Activated naive CD4-positive, alpha-beta T cell treated with anti-CD3 and anti-CD28 coated beads for 36 hours (primary cell): ENCODE measurements at regions not wholly inside any gene's neighbourhood (a gene's known extent, or its start where the extent isn't known, plus 50 kb on each side); places are given as distances from the start of the nearest gene placed in this dataset.

Experiments
- CTCF ChIA-PET: fragments of 350-600 bp; sonication (Branson Sonifier 250); formaldehyde crosslinking; loops from one replicate; lab custom pipeline; 2021; ENCODE audit warnings: antibody characterized with exemption; lab: Charles Lee
- DNase-seq: peaks from one replicate; pipeline ENCODE4 v3.0.0-alpha.2; 2020
- H3K27ac Mint-ChIP-seq: one replicate; pipeline ENCODE4 v1.8.0; 2021; ENCODE audit warnings: mild to moderate bottlenecking, mixed read lengths
- H3K27me3 Mint-ChIP-seq: one replicate; pipeline ENCODE4 v1.8.0; 2021; ENCODE audit warnings: low read depth, mixed read lengths
- H3K36me3 Mint-ChIP-seq: one replicate; pipeline ENCODE4 v1.8.0; 2021; ENCODE audit warnings: low read depth, mixed read lengths
- H3K4me1 Mint-ChIP-seq: one replicate; pipeline ENCODE4 v1.8.0; 2021; ENCODE audit warnings: low read depth, mixed read lengths
- H3K4me3 Mint-ChIP-seq: one replicate; pipeline ENCODE4 v1.8.0; 2021; ENCODE audit warnings: mild to moderate bottlenecking, moderate library complexity, mixed read lengths
- H3K9me3 Mint-ChIP-seq: one replicate; pipeline ENCODE4 v1.8.0; 2021; ENCODE audit warnings: mixed read lengths
- intact Hi-C: fragments of 100-400 bp; cut with micrococcal nuclease; formaldehyde crosslinking; loops from one replicate; pipeline ENCODE4 v1.15.1; 2023

DNA sequence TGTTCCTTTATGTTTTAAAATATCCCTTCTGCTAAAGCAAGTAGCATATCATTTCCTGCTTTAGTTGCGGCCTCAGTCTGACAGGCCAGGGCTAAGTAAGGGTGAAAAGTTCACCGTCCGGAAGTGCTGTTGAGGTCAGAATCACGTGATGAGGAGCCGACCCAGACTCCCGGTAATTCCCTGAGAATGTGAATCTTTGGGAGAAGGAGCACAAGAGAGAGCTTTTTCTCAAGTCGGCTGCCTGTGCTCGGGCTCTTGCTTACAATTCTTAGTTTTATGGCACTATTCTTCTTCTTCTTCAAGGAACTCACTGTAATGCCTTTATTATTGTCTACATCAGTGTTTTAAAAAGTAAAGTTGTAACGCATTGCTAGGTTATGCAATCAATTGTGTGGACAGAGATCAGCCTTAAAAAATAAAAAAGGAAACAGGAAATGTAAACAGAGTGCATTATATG, 309.3 kb downstream of the PRL start:
- CTCF ChIA-PET, result no interaction called here
- intact Hi-C loops, result no loop called here
- no peaks in the 10 kb centered on the region for H3K9me3 Mint-ChIP-seq
- DNase-seq, result peak; percentile 40
- no peak overlapping the region for H3K27ac Mint-ChIP-seq
- peaks cover 4% of the 10 kb centered on the region for H3K27me3 Mint-ChIP-seq
- peak overlapping the region; percentile 34 for H3K4me3 Mint-ChIP-seq
- peaks cover 17% of the 10 kb centered on the region for H3K4me1 Mint-ChIP-seq
- H3K36me3 Mint-ChIP-seq, result no peaks in the 10 kb centered on the region

DNA sequence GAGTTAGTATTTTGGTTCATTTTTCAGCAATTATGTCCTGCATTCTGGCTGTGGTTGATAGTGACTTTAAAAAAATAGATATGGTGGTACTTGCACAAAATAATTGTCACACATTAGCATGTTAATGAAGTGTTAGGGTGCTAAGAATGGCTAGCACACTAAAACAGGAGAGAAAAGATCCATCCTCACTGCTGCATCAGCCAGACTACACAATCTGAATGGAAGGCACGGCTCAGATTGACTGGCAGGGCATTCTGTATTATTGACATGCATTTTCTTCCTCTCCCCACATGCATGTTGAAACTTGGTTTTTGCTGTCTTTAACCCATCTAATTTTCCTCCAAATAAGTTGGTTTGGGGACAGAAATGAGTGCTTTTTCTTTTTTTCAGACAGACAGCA, 306.3 kb downstream of the PRL start:
- DNase-seq, result no peak
- Mint-ChIP-seq H3K9me3 (no peaks in the 10 kb centered on the region), H3K4me1 (peaks cover 17% of the 10 kb centered on the region), H3K4me3 (no peak overlapping the region), H3K27me3 (peaks cover 4% of the 10 kb centered on the region), H3K36me3 (no peaks in the 10 kb centered on the region), H3K27ac (no peak overlapping the region)
- intact Hi-C loops, result no loop called here
- CTCF ChIA-PET, result no interaction called here

DNA sequence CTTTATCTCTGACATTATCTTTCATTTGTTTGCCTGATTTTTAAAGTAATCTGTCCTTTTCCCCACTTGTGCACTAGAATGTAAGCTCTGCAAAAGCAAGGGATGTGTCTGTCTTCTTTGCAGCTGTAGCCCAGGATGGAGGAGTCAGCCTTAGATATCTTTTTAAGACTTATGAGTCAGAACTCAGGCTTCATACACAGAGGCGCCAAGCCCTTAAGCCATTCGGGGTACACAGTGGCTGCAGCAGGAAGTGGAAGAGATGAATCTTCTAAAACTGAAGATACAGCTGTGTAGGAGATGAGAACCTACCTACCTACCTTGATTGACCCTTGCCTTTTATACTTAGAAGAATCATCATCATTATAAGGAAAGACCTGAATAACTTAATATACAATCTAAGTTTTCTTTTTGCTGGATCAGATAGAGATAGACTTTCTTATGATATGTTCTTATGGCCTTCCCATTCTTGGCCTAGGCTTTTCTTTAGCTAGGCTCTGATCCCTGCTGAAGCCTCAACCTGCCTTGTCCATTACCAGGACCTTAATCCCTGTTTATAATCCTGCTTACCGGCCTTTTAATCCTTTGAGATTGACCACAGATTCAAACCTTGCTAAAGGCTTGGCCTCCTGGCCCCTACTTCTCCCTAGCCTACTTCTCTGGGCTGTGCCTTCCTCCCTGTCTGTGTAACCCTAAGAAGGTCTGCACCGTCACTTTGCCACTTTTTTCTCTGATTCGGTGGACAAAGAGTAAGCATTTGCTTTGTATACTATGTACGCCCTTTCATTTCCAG, 304.5 kb downstream of the PRL start:
- Mint-ChIP-seq H3K27ac (no peak overlapping the region), H3K4me1 (peaks cover 7% of the 10 kb centered on the region), H3K9me3 (no peaks in the 10 kb centered on the region), H3K27me3 (no peaks in the 10 kb centered on the region), H3K36me3 (no peaks in the 10 kb centered on the region), H3K4me3 (no peak overlapping the region)
- CTCF ChIA-PET, result interaction anchor here (1.6 kb wide), 1 partner anchor 11 kb away, joined by 3 read pairs; no protein-coding TSS in a partner anchor
- intact Hi-C loops, result no loop called here
- DNase-seq, result peak; percentile 40

DNA sequence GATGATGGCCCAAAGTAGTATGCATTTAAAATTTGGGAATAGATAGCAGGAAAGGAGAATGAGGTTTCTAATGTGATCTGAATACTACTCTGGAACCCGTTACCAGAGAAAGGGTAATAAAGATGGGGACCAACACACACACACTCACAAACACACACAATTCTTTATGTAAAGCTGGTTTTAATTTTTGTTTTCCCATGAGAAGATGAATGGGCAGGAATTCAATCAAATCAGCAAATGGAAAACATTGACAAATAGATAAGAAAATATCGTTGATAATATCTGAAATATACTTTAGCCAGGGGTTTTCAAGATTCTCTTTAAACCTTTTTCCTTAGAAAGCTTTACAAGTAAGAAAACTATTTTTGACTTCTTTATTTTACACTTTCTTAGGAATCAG, 303.0 kb downstream of the PRL start:
- no peak for DNase-seq
- Mint-ChIP-seq H3K4me3 (no peak overlapping the region), H3K27me3 (no peaks in the 10 kb centered on the region), H3K36me3 (no peaks in the 10 kb centered on the region), H3K4me1 (peaks cover 2% of the 10 kb centered on the region), H3K9me3 (no peaks in the 10 kb centered on the region), H3K27ac (no peak overlapping the region)
- intact Hi-C loops, result no loop called here
- CTCF ChIA-PET, result no interaction called here

DNA sequence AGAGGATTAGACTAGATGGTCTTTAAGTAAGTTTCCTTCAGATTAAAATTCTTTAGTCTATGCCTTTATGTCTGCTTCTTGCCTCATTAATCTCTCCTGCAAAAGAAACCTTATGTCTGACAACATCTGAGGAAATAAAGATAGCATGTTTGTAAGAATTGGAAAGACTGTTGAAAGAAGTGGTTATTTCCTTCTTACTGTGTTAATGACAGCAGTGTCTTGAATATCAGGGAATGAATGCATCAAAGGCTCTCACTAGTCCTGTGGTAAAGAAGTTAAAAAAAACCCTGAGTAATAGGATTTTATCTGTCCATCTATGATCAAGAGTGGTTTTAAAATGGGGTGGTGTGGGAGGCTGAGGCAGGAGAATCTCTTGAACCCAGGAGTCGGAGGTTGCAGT, 302.0 kb downstream of the PRL start:
- Mint-ChIP-seq H3K4me1 (peaks cover 2% of the 10 kb centered on the region), H3K36me3 (no peaks in the 10 kb centered on the region), H3K27ac (no peak overlapping the region), H3K27me3 (no peaks in the 10 kb centered on the region), H3K4me3 (no peak overlapping the region), H3K9me3 (no peaks in the 10 kb centered on the region)
- intact Hi-C loops, result no loop called here
- DNase-seq, result no peak
- CTCF ChIA-PET, result no interaction called here

DNA sequence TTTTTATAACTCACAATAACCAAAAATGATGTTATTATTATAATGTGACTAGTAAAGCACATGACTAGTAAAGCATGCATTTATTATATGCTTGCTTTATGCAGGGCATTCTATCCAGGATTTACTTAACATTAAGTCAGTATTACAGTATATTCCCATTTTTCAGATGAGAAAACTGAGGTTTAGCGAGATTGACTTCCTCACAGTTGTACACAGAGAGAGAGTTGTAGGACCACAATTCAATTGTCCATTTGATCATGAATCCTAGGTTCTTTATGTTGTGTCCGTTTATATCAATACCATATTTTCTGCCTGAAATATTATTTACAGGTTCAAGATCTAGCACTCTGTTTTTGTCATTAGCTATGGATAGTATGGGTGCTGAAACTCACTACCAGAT, 301.5 kb downstream of the PRL start:
- CTCF ChIA-PET, result no interaction called here
- intact Hi-C loops, result no loop called here
- Mint-ChIP-seq H3K4me3 (no peak overlapping the region), H3K9me3 (no peaks in the 10 kb centered on the region), H3K4me1 (peaks cover 2% of the 10 kb centered on the region), H3K27me3 (no peaks in the 10 kb centered on the region), H3K27ac (no peak overlapping the region), H3K36me3 (no peaks in the 10 kb centered on the region)
- no peak for DNase-seq

DNA sequence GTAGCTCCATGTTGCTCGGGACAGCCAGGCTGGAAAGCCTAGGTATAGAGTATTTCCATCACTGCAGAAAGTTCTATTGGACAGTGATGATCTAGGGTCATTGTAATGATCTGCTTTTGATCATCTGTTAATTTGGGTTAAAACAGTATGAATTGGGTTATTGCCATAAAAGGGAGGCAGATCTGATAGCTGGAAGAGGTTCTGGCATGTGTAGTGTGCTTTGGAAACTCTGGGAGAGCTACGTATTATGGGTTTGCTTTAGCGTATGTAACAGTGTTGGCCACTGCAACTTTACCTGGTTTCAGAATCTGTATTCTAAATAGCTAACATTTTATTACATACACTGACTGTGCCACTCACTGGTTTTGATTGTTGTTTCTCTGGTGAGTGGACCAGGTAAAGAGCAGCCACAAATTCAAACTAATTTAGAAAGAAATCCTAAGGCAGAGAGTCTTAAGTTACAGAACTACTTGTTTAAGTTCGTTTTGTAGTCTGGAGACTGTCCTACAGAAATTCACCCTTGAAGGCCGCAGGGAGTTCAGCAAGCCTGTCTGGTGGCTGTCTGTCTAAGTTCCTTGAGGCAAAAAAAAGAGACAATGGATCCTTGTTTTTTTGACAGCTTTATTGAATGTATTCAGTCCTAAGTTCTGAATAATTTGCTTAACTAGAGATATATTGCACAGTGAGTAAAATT, 300.3 kb downstream of the PRL start:
- Mint-ChIP-seq H3K4me1 (peaks cover 3% of the 10 kb centered on the region), H3K36me3 (no peaks in the 10 kb centered on the region), H3K27me3 (no peaks in the 10 kb centered on the region), H3K27ac (no peak overlapping the region), H3K4me3 (no peak overlapping the region), H3K9me3 (no peaks in the 10 kb centered on the region)
- CTCF ChIA-PET, result no interaction called here
- intact Hi-C loops, result no loop called here
- DNase-seq, result no peak

DNA sequence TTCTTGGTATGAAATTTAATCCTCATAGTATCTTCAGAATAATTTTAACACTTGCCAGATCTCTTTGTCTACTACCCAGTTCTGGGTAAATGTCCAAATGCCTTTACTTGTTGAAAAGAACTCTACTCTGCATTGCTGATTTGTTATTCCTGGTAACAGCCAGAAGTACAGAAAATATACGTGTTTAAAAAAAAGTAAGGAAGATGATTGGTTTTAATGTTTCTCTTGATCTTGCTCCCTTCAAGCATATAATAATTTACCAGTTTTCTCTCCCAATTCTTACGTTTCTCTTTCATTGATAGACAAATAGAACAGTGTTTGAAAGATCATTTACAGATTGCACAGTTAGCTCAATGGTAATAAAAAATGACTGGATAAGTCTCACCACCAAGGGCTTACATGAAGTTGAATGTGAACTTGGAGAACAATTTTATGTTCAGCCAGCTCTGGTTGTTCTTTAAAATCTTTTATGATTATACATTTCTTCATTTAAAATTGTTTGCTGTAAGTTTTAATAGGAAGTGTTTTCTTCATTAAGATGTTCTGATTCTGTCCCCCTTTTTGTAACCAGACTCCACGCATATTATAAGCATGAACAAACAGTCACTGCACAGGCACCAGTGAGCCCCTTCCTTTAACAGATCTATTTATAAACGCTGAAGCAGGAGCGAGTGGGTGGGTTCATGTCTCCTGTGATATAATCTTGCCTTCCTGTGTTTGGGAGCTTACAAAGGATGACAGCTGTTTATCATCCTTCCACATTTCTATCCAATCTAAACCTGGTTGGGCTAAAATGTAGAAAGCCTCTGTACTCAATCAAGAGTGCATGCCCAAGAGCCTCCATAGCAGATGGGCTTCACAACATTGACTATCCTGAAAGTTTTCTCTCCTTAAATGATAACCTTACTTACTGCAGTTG, 299.5 kb downstream of the PRL start:
- DNase-seq, result no peak
- Mint-ChIP-seq H3K27me3 (no peaks in the 10 kb centered on the region), H3K9me3 (no peaks in the 10 kb centered on the region), H3K4me1 (peaks cover 1% of the 10 kb centered on the region), H3K4me3 (no peak overlapping the region), H3K36me3 (no peaks in the 10 kb centered on the region), H3K27ac (no peak overlapping the region)
- intact Hi-C loops, result no loop called here
- CTCF ChIA-PET, result interaction anchor here (0.6 kb wide), 1 partner anchor 1952 kb away, joined by 3 read pairs; no protein-coding TSS in a partner anchor

DNA sequence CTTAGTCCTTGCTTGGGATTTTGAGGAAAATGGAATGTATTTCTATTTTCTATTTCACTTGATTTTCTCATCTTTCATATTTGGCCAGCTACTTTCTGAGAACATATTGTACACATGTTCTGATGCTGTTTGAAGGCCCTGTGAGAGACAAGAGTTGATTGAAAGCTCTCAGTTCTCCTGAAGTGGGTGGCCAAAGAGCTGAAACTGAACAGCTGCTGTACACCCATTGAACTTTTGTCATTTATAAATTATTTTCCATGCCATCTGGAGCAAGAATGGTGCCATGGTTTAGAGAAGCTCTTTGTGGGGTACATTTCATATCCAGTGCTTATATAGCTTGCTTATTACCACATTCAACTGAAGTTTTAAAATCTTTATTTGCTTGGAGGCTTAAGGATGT, 298.3 kb downstream of the PRL start:
- CTCF ChIA-PET, result interaction anchor here (0.7 kb wide), 1 partner anchor 206 kb away, joined by 3 read pairs; no protein-coding TSS in a partner anchor
- intact Hi-C loops, result no loop called here
- H3K36me3 Mint-ChIP-seq, result no peaks in the 10 kb centered on the region
- no peak overlapping the region for H3K27ac Mint-ChIP-seq
- H3K9me3 Mint-ChIP-seq, result no peaks in the 10 kb centered on the region
- H3K4me1 Mint-ChIP-seq, result peaks cover 1% of the 10 kb centered on the region
- H3K27me3 Mint-ChIP-seq, result no peaks in the 10 kb centered on the region
- H3K4me3 Mint-ChIP-seq, result no peak overlapping the region
- DNase-seq, result no peak

DNA sequence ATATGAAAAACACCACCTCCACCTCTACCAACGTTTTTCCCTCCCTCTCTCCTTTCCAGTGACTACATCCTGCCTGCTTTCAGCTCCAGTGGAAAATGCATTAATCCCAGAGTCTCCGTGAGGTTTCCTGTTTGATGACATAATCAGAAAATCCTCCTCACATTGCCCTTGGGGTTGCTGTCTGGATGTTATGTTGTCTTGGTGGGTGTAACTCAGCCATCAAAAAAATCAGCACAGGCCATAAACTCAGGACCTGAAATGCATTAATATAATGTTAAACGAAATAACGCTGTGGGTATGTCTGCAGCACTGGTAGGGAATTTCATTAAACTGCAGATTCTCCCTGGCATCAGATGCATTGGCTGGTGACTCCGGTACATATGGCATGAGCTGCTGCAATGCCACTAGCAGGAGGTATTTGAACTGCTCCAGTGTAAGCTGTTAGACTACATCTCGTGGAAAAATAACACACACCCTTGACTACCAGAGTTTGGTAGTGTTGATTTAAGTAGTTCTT, 297.8 kb downstream of the PRL start:
- no peak for DNase-seq
- no peak overlapping the region for H3K27ac Mint-ChIP-seq
- CTCF ChIA-PET, result interaction anchor here (0.7 kb wide), 1 partner anchor 206 kb away, joined by 3 read pairs; no protein-coding TSS in a partner anchor
- intact Hi-C loops, result no loop called here
- no peaks in the 10 kb centered on the region for H3K9me3 Mint-ChIP-seq
- H3K4me3 Mint-ChIP-seq, result no peak overlapping the region
- peaks cover 1% of the 10 kb centered on the region for H3K4me1 Mint-ChIP-seq
- no peaks in the 10 kb centered on the region for H3K27me3 Mint-ChIP-seq
- H3K36me3 Mint-ChIP-seq, result no peaks in the 10 kb centered on the region

DNA sequence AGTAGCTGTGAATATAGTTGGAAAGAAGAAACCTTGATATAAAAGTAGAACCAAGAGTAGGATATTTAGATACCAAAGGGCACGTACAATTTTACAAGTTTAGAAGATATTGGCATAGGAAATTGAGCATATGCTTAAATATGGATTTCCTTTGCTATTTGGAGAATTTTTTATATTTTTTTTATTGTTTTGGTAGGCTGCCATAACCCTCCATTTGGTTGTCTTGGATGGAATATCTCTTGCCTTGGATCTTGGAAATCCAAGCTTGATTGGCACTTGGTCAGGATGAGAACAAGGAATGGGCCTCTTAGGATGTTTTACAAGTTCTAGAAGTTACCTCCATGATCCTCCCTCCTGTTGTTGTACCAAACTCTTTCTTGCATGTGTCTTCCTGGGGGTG, 297.1 kb downstream of the PRL start:
- DNase-seq, result no peak
- no peaks in the 10 kb centered on the region for H3K9me3 Mint-ChIP-seq
- no peak overlapping the region for H3K27ac Mint-ChIP-seq
- H3K4me1 Mint-ChIP-seq, result peaks cover 1% of the 10 kb centered on the region
- CTCF ChIA-PET, result no interaction called here
- H3K36me3 Mint-ChIP-seq, result no peaks in the 10 kb centered on the region
- no peaks in the 10 kb centered on the region for H3K27me3 Mint-ChIP-seq
- H3K4me3 Mint-ChIP-seq, result no peak overlapping the region
- intact Hi-C loops, result no loop called here
